Fibroblast of pulmonary artery (primary cell): ENCODE measurements at regions not wholly inside any gene's neighbourhood (a gene's known extent, or its start where the extent isn't known, plus 50 kb on each side); places are given as distances from the start of the nearest gene placed in this dataset.
A peak's percentile ranks its signal among the peaks of the same experiment; 100 is the strongest.

Source experiments
- DNase-seq: peaks from one replicate; pipeline ENCODE4 v3.0.0-alpha.2; 2010; ENCODE audit warnings: low read depth
- H3K4me3 ChIP-seq: replicated peaks from 2 replicates; pipeline ENCODE4 v1.5.1; 2011; ENCODE audit warnings: low read depth, mild to moderate bottlenecking, control low read depth, low read length, moderate library complexity
- CTCF ChIP-seq: IDR thresholded peaks from 2 replicates; pipeline ENCODE4 v1.5.1; 2011; ENCODE audit warnings: mild to moderate bottlenecking, control low read depth, low read length, inconsistent platforms; ENCODE audit errors: missing control alignments

DNA sequence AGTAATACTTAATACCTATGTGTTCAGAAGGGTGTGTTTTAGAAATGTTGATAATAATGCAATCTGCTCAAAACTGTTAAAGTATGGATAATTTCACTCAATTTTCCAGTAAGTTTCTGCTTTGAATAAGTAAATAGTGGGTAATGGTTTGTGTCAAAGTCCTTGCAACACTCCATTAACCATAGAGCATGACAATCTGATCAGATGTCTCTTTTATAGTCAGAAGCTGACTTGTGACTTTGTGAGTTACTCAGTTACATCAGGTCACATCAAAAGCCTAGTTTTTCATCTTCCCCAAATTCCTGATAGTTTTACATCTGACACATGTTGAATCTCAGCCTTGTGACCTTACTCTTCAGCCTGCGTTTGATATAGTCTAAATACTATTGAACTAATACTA, 338.0 kb downstream of the EFNB2 start:
- no peak overlapping the region for H3K4me3 ChIP-seq
- no peak for DNase-seq
- TF ChIP-seq CTCF: no peak

GRCh38 chr13:106187501-106188095, 347.9 kb downstream of the EFNB2 start:
- DNase-seq: no peak
- no peak for TF ChIP-seq CTCF

GRCh38 chr13:106187101-106187500, 348.4 kb downstream of the EFNB2 start:
- no peak for TF ChIP-seq CTCF
- no peak for DNase-seq
- no peak overlapping the region for H3K4me3 ChIP-seq

More at GRCh38 chr13:106187501-106188095, 347.9 kb downstream of the EFNB2 start:
- H3K4me3 ChIP-seq: no peak overlapping the region

GRCh38 chr13:106186366-106187030, 349.0 kb downstream of the EFNB2 start:
- no peak for TF ChIP-seq CTCF
- DNase-seq: peak; percentile 25
- H3K4me3 ChIP-seq: no peak overlapping the region

DNA sequence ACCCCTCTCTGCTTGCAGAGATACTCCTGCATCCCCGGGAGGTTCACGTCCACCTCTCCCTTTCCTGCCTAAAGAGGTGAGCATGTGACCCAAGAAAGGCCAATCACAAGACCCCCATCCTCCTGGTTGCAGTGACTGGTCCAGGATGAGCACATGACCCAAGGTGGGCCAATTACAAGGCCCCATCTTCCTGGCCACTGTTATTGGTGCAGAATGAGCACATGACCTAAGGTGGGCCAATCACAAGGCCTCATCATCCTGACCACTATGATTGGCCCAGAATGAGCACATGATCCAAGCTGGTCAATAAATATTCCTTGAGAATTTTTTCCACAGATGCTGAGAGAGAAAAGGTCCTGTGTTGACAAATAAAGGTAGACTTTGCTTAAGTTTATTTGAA, 350.7 kb downstream of the EFNB2 start:
- no peak overlapping the region for H3K4me3 ChIP-seq
- no peak for DNase-seq
- no peak for TF ChIP-seq CTCF

GRCh38 chr13:106183410-106184065, 351.9 kb downstream of the EFNB2 start:
- no peak overlapping the region for H3K4me3 ChIP-seq
- no peak for DNase-seq
- no peak for TF ChIP-seq CTCF
